CD4-positive, alpha-beta T cell (primary cell): ENCODE measurements at regions not wholly inside any gene's neighbourhood (a gene's known extent, or its start where the extent isn't known, plus 50 kb on each side); places are given as distances from the start of the nearest gene placed in this dataset.

ENCODE experiments used
- ATAC-seq: fragments of 200-7000 bp; cut with Tn5 transposase; one replicate; pipeline ENCODE4 v1.10.0; 2022; ENCODE audit warnings: mild to moderate bottlenecking; ENCODE audit not compliant: poor library complexity
- CTCF ChIA-PET: fragments of 350-600 bp; sonication (Branson Sonifier 250); formaldehyde crosslinking; loops from one replicate; lab custom pipeline; 2021; ENCODE audit warnings: antibody characterized with exemption, inconsistent platforms; lab: Charles Lee
- POLR2A ChIA-PET: fragments of 350-600 bp; sonication (Branson Sonifier 250); formaldehyde crosslinking; loops from one replicate; lab custom pipeline; 2021; ENCODE audit warnings: antibody characterized with exemption, inconsistent platforms; lab: Charles Lee
- DNase-seq, 14 experiments: peaks; one replicate each; pipeline ENCODE4 v3.0.0-alpha.2; 2013 to 2020; ENCODE audit warnings: mixed read lengths in 2 of 14
- H3K27ac ChIP-seq, 2 donors: one replicate each; pipeline versions ENCODE4 v1.5.1 to v1.7.0; 2013; ENCODE audit warnings: low read length in 2 of 2, low read depth in 1 of 2, mild to moderate bottlenecking in 1 of 2
- H3K27me3 ChIP-seq, 2 experiments: 1 replicate in 1 of 2; 2 replicates in 1 of 2; pipeline versions ENCODE4 v1.6.1 to v1.7.0; 2013; ENCODE audit warnings: low read length in 2 of 2, control low read depth in 1 of 2, mild to moderate bottlenecking in 1 of 2, moderate library complexity in 1 of 2; ENCODE audit not compliant: insufficient read depth in 2 of 2, control insufficient read depth in 1 of 2
- H3K36me3 ChIP-seq: one replicate; pipeline ENCODE4 v1.6.1; 2013; ENCODE audit warnings: low read length, control low read depth; ENCODE audit not compliant: insufficient read depth
- H3K4me1 ChIP-seq: one replicate; pipeline ENCODE4 v1.6.1; 2013; ENCODE audit warnings: low read length, control low read depth; ENCODE audit not compliant: insufficient read depth
- H3K4me3 ChIP-seq: one replicate; pipeline ENCODE4 v1.5.1; 2013; ENCODE audit warnings: mild to moderate bottlenecking, low read length, moderate library complexity
- H3K9me3 ChIP-seq, 2 experiments: 1 replicate in 1 of 2; 2 replicates in 1 of 2; pipeline versions ENCODE4 v1.6.1 to v1.7.0; 2013; ENCODE audit warnings: low read length in 2 of 2, mild to moderate bottlenecking in 2 of 2, control low read depth in 1 of 2, moderate library complexity in 1 of 2; ENCODE audit not compliant: control insufficient read depth in 1 of 2, insufficient read depth in 1 of 2
- H3K27ac Mint-ChIP-seq: one replicate; pipeline ENCODE4 v1.8.0; 2020; ENCODE audit warnings: mixed read lengths
- H3K27me3 Mint-ChIP-seq: one replicate; pipeline ENCODE4 v1.8.0; 2021; ENCODE audit warnings: mixed read lengths
- H3K36me3 Mint-ChIP-seq: one replicate; pipeline ENCODE4 v1.8.0; 2021; ENCODE audit warnings: low read depth, mixed read lengths
- H3K4me1 Mint-ChIP-seq: one replicate; pipeline ENCODE4 v1.8.0; 2021; ENCODE audit warnings: low read depth, mixed read lengths
- H3K4me3 Mint-ChIP-seq: one replicate; pipeline ENCODE4 v1.8.0; 2020; ENCODE audit warnings: mild to moderate bottlenecking, mixed read lengths
- H3K9me3 Mint-ChIP-seq: one replicate; pipeline ENCODE4 v1.8.0; 2020; ENCODE audit warnings: mixed read lengths
- CTCF ChIP-seq: fragments of 200-600 bp; IDR thresholded peaks from one replicate; pipeline ENCODE4 v1.8.0; 2022; ENCODE audit warnings: antibody characterized with exemption, mild to moderate bottlenecking
- intact Hi-C, 2 experiments: fragments of 100-400 bp; cut with DNase I in 1 of 2; cut with micrococcal nuclease in 1 of 2; formaldehyde crosslinking; loops; one replicate each; pipeline versions ENCODE4 v1.15.1 to v1.9.0; 2023 to 2025; cut with DNase I, micrococcal nuclease

- CTCF ChIA-PET, result no interaction called here
- DNase-seq (no peak), ATAC-seq (no peak)
- Mint-ChIP-seq H3K4me1 (no peaks in the 10 kb centered on the region), H3K36me3 (no peaks in the 10 kb centered on the region), H3K27ac (no peak overlapping the region), H3K9me3 (peaks cover 15% of the 10 kb centered on the region), H3K4me3 (no peak overlapping the region), H3K27me3 (no peaks in the 10 kb centered on the region)
- Histone ChIP-seq H3K9me3 (peaks cover 0 to 14% of the 10 kb centered on the region in 2 experiments), H3K4me3 (no peak overlapping the region), H3K36me3 (no peaks in the 10 kb centered on the region), H3K27me3 (no peaks in the 10 kb centered on the region), H3K27ac (no peak overlapping the region), H3K4me1 (no peaks in the 10 kb centered on the region)
- POLR2A ChIA-PET, result no interaction called here
- intact Hi-C loops, result no loop called here
- no peak for TF ChIP-seq CTCF
Measured at GRCh38 chr15:27635916-27636315, 463.2 kb downstream of the OCA2 start.

DNA sequence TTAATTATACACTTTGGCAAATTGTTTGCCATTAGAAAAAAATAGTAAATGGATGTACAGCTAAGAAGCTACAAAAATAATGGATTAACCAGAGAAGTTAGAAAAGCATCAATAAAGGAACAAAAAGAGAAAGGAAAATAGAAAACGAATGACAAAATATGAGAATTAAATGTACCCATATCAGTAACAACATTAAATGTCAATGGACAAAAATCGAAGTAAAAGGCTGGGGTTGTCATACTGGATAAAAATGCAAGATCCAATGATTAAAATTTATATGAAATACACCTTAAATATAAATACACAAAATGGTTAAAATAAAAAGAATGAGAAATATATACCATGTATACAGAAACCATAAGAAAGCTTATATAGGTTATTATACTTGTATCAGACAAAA lies 470.6 kb downstream of the OCA2 start:
- Histone ChIP-seq H3K27me3 (no peaks in the 10 kb centered on the region), H3K36me3 (no peaks in the 10 kb centered on the region), H3K4me1 (no peaks in the 10 kb centered on the region), H3K27ac (no peak overlapping the region), H3K9me3 (peaks cover 14 to 15% of the 10 kb centered on the region in 2 experiments), H3K4me3 (no peak overlapping the region)
- intact Hi-C loops, result loop anchor here in 1 of 2 experiments (10.0 kb wide), 1 partner anchor 56 kb away; no protein-coding TSS in a partner anchor
- no peak overlapping the region for H3K4me3 Mint-ChIP-seq
- CTCF ChIA-PET, result no interaction called here
- no peak for ATAC-seq
- no peak overlapping the region for H3K27ac Mint-ChIP-seq
- H3K27me3 Mint-ChIP-seq, result no peaks in the 10 kb centered on the region
- no peak for DNase-seq
- peaks cover 24% of the 10 kb centered on the region for H3K9me3 Mint-ChIP-seq
- no peaks in the 10 kb centered on the region for H3K36me3 Mint-ChIP-seq
- no peaks in the 10 kb centered on the region for H3K4me1 Mint-ChIP-seq
- POLR2A ChIA-PET, result no interaction called here
- no peak for TF ChIP-seq CTCF

GRCh38 chr15:27627623-27628022 lies 471.5 kb downstream of the OCA2 start:
- Mint-ChIP-seq H3K4me1 (no peaks in the 10 kb centered on the region), H3K27ac (no peak overlapping the region), H3K36me3 (no peaks in the 10 kb centered on the region), H3K4me3 (no peak overlapping the region), H3K9me3 (peaks cover 24% of the 10 kb centered on the region), H3K27me3 (no peaks in the 10 kb centered on the region)
- Histone ChIP-seq H3K27me3 (no peaks in the 10 kb centered on the region), H3K36me3 (no peaks in the 10 kb centered on the region), H3K4me3 (no peak overlapping the region), H3K4me1 (no peaks in the 10 kb centered on the region), H3K27ac (no peak overlapping the region), H3K9me3 (peaks cover 15 to 17% of the 10 kb centered on the region in 2 experiments)
- ATAC-seq (no peak), DNase-seq (no peak)
- TF ChIP-seq CTCF, result no peak
- ChIA-PET POLR2A (no interaction called here), CTCF (no interaction called here)
- intact Hi-C loops, result loop anchor here in 1 of 2 experiments (10.0 kb wide), 1 partner anchor 57 kb away; no protein-coding TSS in a partner anchor
